H1 (cell line): ENCODE measurements at regions not wholly inside any gene's neighbourhood (a gene's known extent, or its start where the extent isn't known, plus 50 kb on each side); places are given as distances from the start of the nearest gene placed in this dataset.

Experiments
- CTCF ChIA-PET: fragments of 300-600 bp; sonication (Branson Sonifier 250); formaldehyde crosslinking; loops from one replicate; lab custom pipeline; 2021; ENCODE audit not compliant: partially characterized antibody; lab: Charles Lee
- POLR2A ChIA-PET: fragments of 300-600 bp; sonication (Branson Sonifier 250); formaldehyde crosslinking; loops from one replicate; lab custom pipeline; 2021; ENCODE audit warnings: inconsistent platforms; ENCODE audit not compliant: partially characterized antibody; lab: Charles Lee
- DNase-seq, 2 experiments: peaks; one replicate each; pipeline versions ENCODE4 v3.0.0 to v3.0.0-alpha.2; 2010 to 2022; ENCODE audit warnings: low spot score in 2 of 2, low read depth in 1 of 2, mixed read lengths in 1 of 2
- FAIRE-seq: peaks from 2 replicates; lab custom pipeline; 2011; peaks lifted over from hg19 to GRCh38; lab: Jason Lieb, UNC
- H2AFZ ChIP-seq: 2 replicates; pipeline ENCODE4 v1.8.1; 2012; ENCODE audit warnings: low read length, inconsistent platforms
- H2AK5ac ChIP-seq: 2 replicates; pipeline ENCODE4 v1.6.1; 2013; ENCODE audit warnings: low read depth, low read length
- H2BK120ac ChIP-seq: replicated peaks from 2 replicates; pipeline ENCODE3; 2013; ENCODE audit warnings: low read depth, low read length, inconsistent platforms
- H2BK12ac ChIP-seq: 2 replicates; pipeline ENCODE4 v1.6.1; 2013; ENCODE audit warnings: low read depth, low read length
- H2BK15ac ChIP-seq: 2 replicates; pipeline ENCODE4 v1.6.1; 2013; ENCODE audit warnings: low read length
- H2BK20ac ChIP-seq: 2 replicates; pipeline ENCODE4 v1.6.1; 2013; ENCODE audit warnings: low read length
- H2BK5ac ChIP-seq: 2 replicates; pipeline ENCODE4 v1.6.1; 2013; ENCODE audit warnings: low read depth, low read length
- H3K14ac ChIP-seq: 2 replicates; pipeline ENCODE4 v1.6.1; 2013; ENCODE audit warnings: inconsistent platforms; ENCODE audit not compliant: insufficient read length
- H3K18ac ChIP-seq: 2 replicates; pipeline ENCODE4 v1.6.1; 2013; ENCODE audit warnings: low read length; ENCODE audit errors: extremely low read depth
- H3K23ac ChIP-seq: 2 replicates; pipeline ENCODE4 v1.6.1; 2013; ENCODE audit warnings: inconsistent platforms; ENCODE audit not compliant: insufficient read length
- H3K23me2 ChIP-seq: 2 replicates; pipeline ENCODE4 v1.6.1; 2013; ENCODE audit warnings: low read depth, low read length
- H3K27ac ChIP-seq: 2 replicates; pipeline ENCODE4 v1.6.1; 2011; ENCODE audit warnings: low read depth, low read length, inconsistent platforms
- H3K27me3 ChIP-seq, 4 experiments: replicated peaks in 1 of 4; 1 replicate in 1 of 4; 2 replicates in 3 of 4; pipeline versions ENCODE4 v1.6.1 to v1.8.1; 2011 to 2013; ENCODE audit warnings: low read length in 3 of 4, mild to moderate bottlenecking in 3 of 4, inconsistent platforms in 2 of 4, mixed read lengths in 2 of 4, moderate library complexity in 1 of 4; ENCODE audit not compliant: control insufficient read depth in 3 of 4, insufficient read depth in 3 of 4; ENCODE audit errors: extremely low read depth in 1 of 4
- H3K36me3 ChIP-seq, 4 experiments: 2 replicates each; pipeline versions ENCODE4 v1.6.1 to v1.8.1; 2011 to 2013; ENCODE audit warnings: mild to moderate bottlenecking in 4 of 4, low read length in 3 of 4, moderate library complexity in 2 of 4, control low read depth in 1 of 4, inconsistent platforms in 1 of 4; ENCODE audit not compliant: insufficient read depth in 4 of 4, control insufficient read depth in 2 of 4
- H3K4ac ChIP-seq: replicated peaks from 2 replicates; pipeline ENCODE3; 2013; ENCODE audit warnings: low read length, low read depth, mixed read lengths, inconsistent platforms; ENCODE audit not compliant: insufficient read length
- H3K4me1 ChIP-seq, 4 experiments: replicated peaks in 1 of 4; 1 replicate in 1 of 4; 2 replicates in 3 of 4; pipeline versions ENCODE4 v1.6.1 to v1.8.1; 2011 to 2013; ENCODE audit warnings: low read length in 3 of 4, inconsistent platforms in 2 of 4, mixed read lengths in 1 of 4; ENCODE audit not compliant: insufficient read depth in 4 of 4, control insufficient read depth in 3 of 4
- H3K4me2 ChIP-seq, 2 experiments: 2 replicates each; pipeline versions ENCODE4 v1.6.1 to v1.8.1; 2011 to 2013; ENCODE audit warnings: low read depth in 2 of 2, low read length in 2 of 2, control low read depth in 1 of 2, inconsistent platforms in 1 of 2, mild to moderate bottlenecking in 1 of 2; ENCODE audit not compliant: insufficient read depth in 1 of 2
- H3K4me3 ChIP-seq, 4 experiments: fragments of 200-600, 300-600 bp in 1 of 4; sonication (generic), shearing (Covaris generic), sonication (Bioruptor Twin) in 1 of 4; 2 replicates each; pipeline versions ENCODE4 v1.5.1 to v1.8.1; 2011 to 2016; ENCODE audit warnings: low read length in 4 of 4, low read depth in 3 of 4, control low read depth in 2 of 4, inconsistent platforms in 2 of 4, mild to moderate bottlenecking in 2 of 4, mixed read lengths in 1 of 4, moderate library complexity in 1 of 4; ENCODE audit not compliant: insufficient read depth in 2 of 4; ENCODE audit errors: extremely low read depth in 1 of 4
- H3K56ac ChIP-seq: replicated peaks from 2 replicates; pipeline ENCODE3; 2013; ENCODE audit warnings: low read depth, mild to moderate bottlenecking, mixed read lengths, low read length, inconsistent platforms; ENCODE audit not compliant: insufficient read length
- H3K79me1 ChIP-seq: 2 replicates; pipeline ENCODE4 v1.6.1; 2013; ENCODE audit warnings: low read depth, low read length, control low read depth
- H3K79me2 ChIP-seq, 2 experiments: 2 replicates each; pipeline versions ENCODE4 v1.6.1 to v1.8.1; 2012 to 2013; ENCODE audit warnings: low read length in 2 of 2, mild to moderate bottlenecking in 2 of 2, inconsistent platforms in 1 of 2; ENCODE audit not compliant: insufficient read depth in 2 of 2, control insufficient read depth in 1 of 2
- H3K9ac ChIP-seq, 4 experiments: replicated peaks in 1 of 4; 1 replicate in 1 of 4; 2 replicates in 3 of 4; pipeline versions ENCODE4 v1.6.1 to v1.8.1; 2011 to 2013; ENCODE audit warnings: low read depth in 3 of 4, low read length in 3 of 4, control low read depth in 2 of 4, mild to moderate bottlenecking in 2 of 4, moderate library complexity in 2 of 4, inconsistent platforms in 1 of 4; ENCODE audit errors: extremely low read depth in 1 of 4
- H3K9me3 ChIP-seq, 2 experiments: 2 replicates each; pipeline versions ENCODE4 v1.6.1 to v1.8.1; 2012 to 2013; ENCODE audit warnings: mild to moderate bottlenecking in 2 of 2, moderate library complexity in 2 of 2, control low read depth in 1 of 2, inconsistent platforms in 1 of 2, low read depth in 1 of 2, low read length in 1 of 2, mixed read lengths in 1 of 2; ENCODE audit not compliant: insufficient read depth in 2 of 2
- H4K20me1 ChIP-seq, 2 experiments: replicated peaks in 1 of 2; 2 replicates each; pipeline versions ENCODE3 to v1.8.1; 2011 to 2013; ENCODE audit warnings: inconsistent platforms in 2 of 2, low read length in 2 of 2, mild to moderate bottlenecking in 1 of 2; ENCODE audit not compliant: insufficient read depth in 2 of 2, control insufficient read depth in 1 of 2
- H4K5ac ChIP-seq: 2 replicates; pipeline ENCODE4 v1.6.1; 2013; ENCODE audit warnings: low read length, low read depth, mixed read lengths, inconsistent platforms; ENCODE audit not compliant: insufficient read length
- H4K8ac ChIP-seq: 2 replicates; pipeline ENCODE4 v1.8.0; 2013; ENCODE audit warnings: mild to moderate bottlenecking, moderate library complexity, low read length, inconsistent platforms; ENCODE audit not compliant: insufficient read depth; ENCODE audit errors: extremely low read depth
- H4K91ac ChIP-seq: replicated peaks from 2 replicates; pipeline ENCODE3; 2013; ENCODE audit warnings: low read length, mixed read lengths, inconsistent platforms; ENCODE audit not compliant: insufficient read length
- BACH1 ChIP-seq: IDR thresholded peaks from 2 replicates; pipeline ENCODE4 v1.6.1; 2012; ENCODE audit warnings: low read length, improper control_type of control experiment
- BRCA1 ChIP-seq: IDR thresholded peaks from 2 replicates; pipeline ENCODE4 v1.6.1; 2012; ENCODE audit warnings: low read depth, low read length, improper control_type of control experiment
- FOSL1 ChIP-seq: IDR thresholded peaks from 2 replicates; pipeline ENCODE4 v1.6.1; 2011; ENCODE audit warnings: mild to moderate bottlenecking, low read depth, low read length, moderate library complexity; ENCODE audit not compliant: insufficient read depth
- JUN ChIP-seq: IDR thresholded peaks from 2 replicates; pipeline ENCODE4 v1.6.1; 2011; ENCODE audit warnings: low read depth, mild to moderate bottlenecking, improper control_type of control experiment, low read length
- MAX ChIP-seq: IDR thresholded peaks from 2 replicates; pipeline ENCODE4 v1.6.1; 2012; ENCODE audit warnings: inconsistent platforms
- PHF8 ChIP-seq: fragments of 200-600 bp; sonication (generic); conservative IDR thresholded peaks from 2 replicates; pipeline ENCODE4 v1.7.1; 2012; ENCODE audit warnings: low read depth, mild to moderate bottlenecking, inconsistent platforms, low read length, moderate library complexity
- SAP30 ChIP-seq: fragments of 300-600 bp; sonication (generic); IDR thresholded peaks from 2 replicates; pipeline ENCODE4 v1.7.1; 2012; ENCODE audit warnings: low read length, moderate library complexity, mild to moderate bottlenecking, inconsistent platforms; ENCODE audit not compliant: insufficient read depth, insufficient replicate concordance
- SUZ12 ChIP-seq: fragments of 200-600 bp; sonication (generic); IDR thresholded peaks from 2 replicates; pipeline ENCODE4 v1.6.1; 2012; ENCODE audit warnings: mild to moderate bottlenecking, inconsistent platforms, low read length, moderate library complexity, mixed read lengths
- TAF7 ChIP-seq: optimal IDR thresholded peaks from 2 replicates; pipeline ENCODE3; 2011; ENCODE audit warnings: low read depth, mild to moderate bottlenecking, inconsistent platforms, low read length, moderate library complexity, borderline replicate concordance
- WGBS, 2 experiments: shearing (Covaris generic) in 1 of 2; methylation state at CpG; one replicate each; pipeline versions ENCODE4 v1.1.6 to v1.1.7; 2013 to 2015; ENCODE audit warnings: low lambda C conversion rate in 2 of 2, mixed read lengths in 2 of 2, inconsistent platforms in 1 of 2, low coverage in 1 of 2, missing lambda C conversion rate in 1 of 2; ENCODE audit not compliant: insufficient replicate concordance in 2 of 2, insufficient coverage in 1 of 2, insufficient read length in 1 of 2; ENCODE audit errors: extremely low coverage in 1 of 2, missing lambda C conversion rate in 1 of 2; 5-methylcytosine and 5-hydroxymethylcytosine counted together
- TF ChIP-seq, protein P1 (sequence below), 3 experiments: IDR thresholded peaks; 1 replicate in 2 of 3; 2 replicates in 1 of 3; pipeline versions ENCODE4 v1.5.1 to v1.6.1; 2011; ENCODE audit warnings: low read length in 3 of 3, mild to moderate bottlenecking in 3 of 3, inconsistent platforms in 2 of 3, low read depth in 1 of 3, moderate library complexity in 1 of 3; ENCODE audit not compliant: insufficient read depth in 1 of 3; ENCODE audit errors: control extremely low read depth in 1 of 3

- H3K4me3 ChIP-seq, result no peak overlapping the region
- WGBS, 2 experiments, result 88% methylated on average over 8 of the region's 8 CpGs; no CpG with 5 or more reads in 1 of the 2 experiments
- no peak overlapping the region for H3K18ac ChIP-seq
- no peak for FAIRE-seq
- no peaks in the 10 kb centered on the region for H3K79me2 ChIP-seq
- no peaks in the 10 kb centered on the region for H3K36me3 ChIP-seq
- H4K91ac ChIP-seq, result no peak overlapping the region
- no peak overlapping the region for H4K5ac ChIP-seq
- H3K27me3 ChIP-seq, result no peaks in the 10 kb centered on the region
- H3K56ac ChIP-seq, result no peak overlapping the region
- H2BK15ac ChIP-seq, result no peak overlapping the region
- H3K23ac ChIP-seq, result no peak overlapping the region
- H4K8ac ChIP-seq, result no peak overlapping the region
- no peak overlapping the region for H2AK5ac ChIP-seq
- no peak overlapping the region for H3K27ac ChIP-seq
- DNase-seq, result no peak
- no peak overlapping the region for H2BK20ac ChIP-seq
- H2AFZ ChIP-seq, result no peak overlapping the region
- H2BK12ac ChIP-seq, result no peak overlapping the region
- no peaks in the 10 kb centered on the region for H3K9me3 ChIP-seq
- H2BK5ac ChIP-seq, result no peak overlapping the region
- POLR2A ChIA-PET, result no interaction called here
- no peaks in the 10 kb centered on the region for H3K23me2 ChIP-seq
- H4K20me1 ChIP-seq, result no peaks in the 10 kb centered on the region
- H3K4ac ChIP-seq, result no peak overlapping the region
- H2BK120ac ChIP-seq, result no peak overlapping the region
- CTCF ChIA-PET, result interaction anchor here (0.6 kb wide), 1 partner anchor 204 kb away, joined by 3 read pairs; no protein-coding TSS in a partner anchor
- no peak overlapping the region for H3K4me2 ChIP-seq
- no peak overlapping the region for H3K14ac ChIP-seq
- H3K4me1 ChIP-seq, result no peaks in the 10 kb centered on the region
- no peak overlapping the region for H3K9ac ChIP-seq
- H3K79me1 ChIP-seq, result no peaks in the 10 kb centered on the region
- TF ChIP-seq SUZ12, result no peak
- no peak for TF ChIP-seq FOSL1
- no peak for TF ChIP-seq JUN
- no peak for TF ChIP-seq BRCA1
- TF ChIP-seq, protein P1, sequence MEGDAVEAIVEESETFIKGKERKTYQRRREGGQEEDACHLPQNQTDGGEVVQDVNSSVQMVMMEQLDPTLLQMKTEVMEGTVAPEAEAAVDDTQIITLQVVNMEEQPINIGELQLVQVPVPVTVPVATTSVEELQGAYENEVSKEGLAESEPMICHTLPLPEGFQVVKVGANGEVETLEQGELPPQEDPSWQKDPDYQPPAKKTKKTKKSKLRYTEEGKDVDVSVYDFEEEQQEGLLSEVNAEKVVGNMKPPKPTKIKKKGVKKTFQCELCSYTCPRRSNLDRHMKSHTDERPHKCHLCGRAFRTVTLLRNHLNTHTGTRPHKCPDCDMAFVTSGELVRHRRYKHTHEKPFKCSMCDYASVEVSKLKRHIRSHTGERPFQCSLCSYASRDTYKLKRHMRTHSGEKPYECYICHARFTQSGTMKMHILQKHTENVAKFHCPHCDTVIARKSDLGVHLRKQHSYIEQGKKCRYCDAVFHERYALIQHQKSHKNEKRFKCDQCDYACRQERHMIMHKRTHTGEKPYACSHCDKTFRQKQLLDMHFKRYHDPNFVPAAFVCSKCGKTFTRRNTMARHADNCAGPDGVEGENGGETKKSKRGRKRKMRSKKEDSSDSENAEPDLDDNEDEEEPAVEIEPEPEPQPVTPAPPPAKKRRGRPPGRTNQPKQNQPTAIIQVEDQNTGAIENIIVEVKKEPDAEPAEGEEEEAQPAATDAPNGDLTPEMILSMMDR (IDR thresholded peaks at IDR 0.05; ENCODE audit: control extremely low read depth in 1 of 3, insufficient read depth in 1 of 3, low read depth in 1 of 3, low read length in 3 of 3), result no peak
- TF ChIP-seq TAF7, result no peak
- no peak for TF ChIP-seq MAX
- no peak for TF ChIP-seq PHF8
- no peak for TF ChIP-seq SAP30
- TF ChIP-seq BACH1, result no peak
These were observed 73.9 kb upstream of the SPAG17 start for GRCh38 chr1:118258975-118259374.
